Mesenchymal stem cell (in vitro differentiated cells and primary cell): ENCODE measurements at regions not wholly inside any gene's neighbourhood (a gene's known extent, or its start where the extent isn't known, plus 50 kb on each side); places are given as distances from the start of the nearest gene placed in this dataset.
A peak's percentile ranks its signal among the peaks of the same experiment; 100 is the strongest.

Source experiments
- DNase-seq: peaks from one replicate; pipeline ENCODE4 v3.0.0-alpha.2; 2013
- H2AFZ ChIP-seq: one replicate; pipeline ENCODE4 v1.6.1; 2013; ENCODE audit warnings: low read depth, mild to moderate bottlenecking, control low read depth, inconsistent platforms, low read length, moderate library complexity
- H2AK5ac ChIP-seq: 2 replicates; pipeline ENCODE4 v1.6.1; 2013; ENCODE audit warnings: low read length, moderate library complexity, mild to moderate bottlenecking, inconsistent platforms; ENCODE audit not compliant: severe bottlenecking
- H2BK120ac ChIP-seq: one replicate; pipeline ENCODE4 v1.6.1; 2013; ENCODE audit warnings: low read depth, mild to moderate bottlenecking, inconsistent platforms, low read length, moderate library complexity
- H2BK12ac ChIP-seq, 2 experiments: one replicate each; pipeline ENCODE4 v1.6.1; 2013; ENCODE audit warnings: inconsistent platforms in 2 of 2, low read length in 2 of 2, mild to moderate bottlenecking in 2 of 2, moderate library complexity in 2 of 2, control low read depth in 1 of 2
- H2BK15ac ChIP-seq: one replicate; pipeline ENCODE4 v1.6.1; 2013; ENCODE audit warnings: mild to moderate bottlenecking, low read depth, inconsistent platforms; ENCODE audit not compliant: poor library complexity, severe bottlenecking
- H2BK5ac ChIP-seq: 2 replicates; pipeline ENCODE4 v1.6.1; 2013; ENCODE audit warnings: low read depth, mild to moderate bottlenecking, low read length, control low read depth, inconsistent platforms; ENCODE audit not compliant: poor library complexity, severe bottlenecking
- H3K14ac ChIP-seq, 2 experiments: one replicate each; pipeline ENCODE4 v1.6.1; 2013; ENCODE audit warnings: inconsistent platforms in 2 of 2, low read length in 2 of 2, control low read depth in 1 of 2, mild to moderate bottlenecking in 1 of 2, moderate library complexity in 1 of 2
- H3K18ac ChIP-seq, 2 experiments: one replicate each; pipeline ENCODE4 v1.6.1; 2013; ENCODE audit warnings: inconsistent platforms in 2 of 2, low read length in 2 of 2, control low read depth in 1 of 2, low read depth in 1 of 2, mild to moderate bottlenecking in 1 of 2
- H3K23ac ChIP-seq, 2 experiments: one replicate each; pipeline ENCODE4 v1.6.1; 2013; ENCODE audit warnings: inconsistent platforms in 2 of 2, low read length in 2 of 2, mild to moderate bottlenecking in 2 of 2, moderate library complexity in 2 of 2, control low read depth in 1 of 2
- H3K27ac ChIP-seq: 2 replicates; pipeline ENCODE4 v1.5.1; 2013; ENCODE audit warnings: mild to moderate bottlenecking, moderate library complexity, low read length, control low read depth, inconsistent platforms; ENCODE audit not compliant: poor library complexity, severe bottlenecking
- H3K27me3 ChIP-seq, 2 experiments: 2 replicates each; pipeline versions ENCODE4 v1.6.1 to v1.7.0; 2013; ENCODE audit warnings: low read length in 2 of 2, mild to moderate bottlenecking in 2 of 2, moderate library complexity in 2 of 2, control low read depth in 1 of 2, inconsistent platforms in 1 of 2; ENCODE audit not compliant: control insufficient read depth in 1 of 2, insufficient read depth in 1 of 2
- H3K36me3 ChIP-seq, 2 experiments: 2 replicates each; pipeline versions ENCODE4 v1.6.1 to v1.7.0; 2013; ENCODE audit warnings: low read length in 2 of 2, control low read depth in 1 of 2, inconsistent platforms in 1 of 2, low read depth in 1 of 2, mild to moderate bottlenecking in 1 of 2; ENCODE audit not compliant: insufficient read depth in 2 of 2, control insufficient read depth in 1 of 2
- H3K4ac ChIP-seq, 2 experiments: one replicate each; pipeline ENCODE4 v1.6.1; 2013; ENCODE audit warnings: inconsistent platforms in 2 of 2, low read length in 2 of 2, mild to moderate bottlenecking in 2 of 2, moderate library complexity in 2 of 2, control low read depth in 1 of 2, low read depth in 1 of 2
- H3K4me1 ChIP-seq: 2 replicates; pipeline ENCODE4 v1.6.1; 2013; ENCODE audit warnings: low read depth, low read length, control low read depth; ENCODE audit not compliant: control insufficient read depth, insufficient read depth
- H3K4me2 ChIP-seq: 2 replicates; pipeline ENCODE4 v1.6.1; 2013; ENCODE audit warnings: low read length, mild to moderate bottlenecking, inconsistent platforms; ENCODE audit not compliant: poor library complexity, severe bottlenecking
- H3K4me3 ChIP-seq, 2 experiments: 2 replicates each; pipeline versions ENCODE4 v1.5.1 to v1.7.0; 2013; ENCODE audit warnings: low read length in 2 of 2, mild to moderate bottlenecking in 2 of 2, control low read depth in 1 of 2, low read depth in 1 of 2; ENCODE audit not compliant: insufficient read depth in 1 of 2
- H3K79me1 ChIP-seq: replicated peaks from 2 replicates; pipeline ENCODE4 v1.6.1; 2013; ENCODE audit warnings: mild to moderate bottlenecking, control low read depth, low read length, inconsistent platforms; ENCODE audit not compliant: poor library complexity, severe bottlenecking
- H3K9ac ChIP-seq: 2 replicates; pipeline ENCODE4 v1.7.0; 2013; ENCODE audit warnings: mild to moderate bottlenecking, low read length, moderate library complexity
- H3K9me3 ChIP-seq: 2 replicates; pipeline ENCODE4 v1.7.0; 2013; ENCODE audit warnings: mild to moderate bottlenecking, low read length; ENCODE audit not compliant: control insufficient read depth
- H4K8ac ChIP-seq: one replicate; pipeline ENCODE4 v1.6.1; 2013; ENCODE audit warnings: inconsistent platforms, mild to moderate bottlenecking, low read length, moderate library complexity
- H4K91ac ChIP-seq: one replicate; pipeline ENCODE4 v1.6.1; 2013; ENCODE audit warnings: mild to moderate bottlenecking, low read length, inconsistent platforms
- WGBS: methylation state at CpG from one replicate; pipeline ENCODE4 v1.1.7; 2013; ENCODE audit warnings: mixed read lengths; 5-methylcytosine and 5-hydroxymethylcytosine counted together

DNA sequence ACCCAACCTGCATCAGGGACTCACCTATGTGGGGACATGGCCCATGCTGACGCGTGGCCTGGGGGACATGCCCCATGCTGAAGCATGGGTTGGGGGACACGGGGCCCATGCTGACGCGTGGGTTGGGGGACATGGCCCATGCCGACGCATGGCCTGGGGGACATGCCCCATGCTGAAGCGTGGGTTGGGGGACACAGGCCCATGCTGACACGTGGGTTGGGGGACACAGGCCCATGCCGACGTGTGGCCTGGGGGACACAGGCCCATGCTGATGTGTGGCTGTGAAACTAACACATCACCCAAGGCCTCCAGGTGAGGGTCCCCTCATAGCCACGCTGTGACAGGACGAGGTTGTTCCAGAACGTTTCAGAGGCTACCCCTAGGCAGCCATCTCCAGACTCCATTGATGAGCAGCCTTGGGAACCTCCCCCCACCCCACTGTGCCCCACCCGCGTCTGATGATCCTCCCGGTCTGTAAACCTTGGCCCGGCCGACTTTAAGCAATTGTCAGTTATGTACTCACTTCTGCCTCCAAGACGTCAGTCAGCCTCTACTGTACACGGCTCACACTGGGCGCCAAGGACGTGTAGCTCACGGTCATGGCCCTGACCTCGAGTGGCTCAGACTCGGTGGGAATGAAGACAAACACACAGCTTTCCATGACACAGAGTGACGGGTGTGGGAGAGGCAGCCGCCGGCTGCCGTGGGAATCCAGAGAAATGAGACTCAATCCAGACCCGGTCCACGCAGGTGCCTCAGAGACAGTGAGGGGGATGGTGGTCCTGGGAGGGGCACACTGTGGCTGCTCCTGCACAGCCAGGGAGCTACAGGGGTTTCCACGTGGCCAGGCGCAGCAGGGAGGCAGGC is 50.2 kb upstream of the SLC66A3 start:
- no peak overlapping the region for H3K23ac ChIP-seq
- H4K8ac ChIP-seq = no peak overlapping the region
- no peak overlapping the region for H2BK12ac ChIP-seq
- no peak overlapping the region for H3K4me2 ChIP-seq
- H3K27me3 ChIP-seq = peaks cover 0 to 47% of the 10 kb centered on the region in 2 experiments
- peak overlapping the region in 1 of 2 experiments; percentile 19 for H3K14ac ChIP-seq
- no peak overlapping the region for H3K4ac ChIP-seq
- H3K18ac ChIP-seq = no peak overlapping the region
- H3K4me3 ChIP-seq = no peak overlapping the region
- H3K4me1 ChIP-seq = no peaks in the 10 kb centered on the region
- no peak for DNase-seq
- no peaks in the 10 kb centered on the region for H3K9me3 ChIP-seq
- no peak overlapping the region for H2BK15ac ChIP-seq
- no peak overlapping the region for H2BK120ac ChIP-seq
- H3K36me3 ChIP-seq = no peaks in the 10 kb centered on the region
- peak overlapping the region; percentile 10 for H4K91ac ChIP-seq
- H3K27ac ChIP-seq = no peak overlapping the region
- no peak overlapping the region for H3K9ac ChIP-seq
- no peak overlapping the region for H2BK5ac ChIP-seq
- no peak overlapping the region for H2AK5ac ChIP-seq
- no peaks in the 10 kb centered on the region for H3K79me1 ChIP-seq
- no peak overlapping the region for H2AFZ ChIP-seq
- WGBS = 93% methylated on average over 34 of the region's 34 CpGs
